Mucosa of gallbladder (tissue), 1 donor: ENCODE measurements at regions not wholly inside any gene's neighbourhood (a gene's known extent, or its start where the extent isn't known, plus 50 kb on each side); places are given as distances from the start of the nearest gene placed in this dataset.
"Not testable (repeated sequence)": the region's sequence is repeated elsewhere in the genome, so short reads cannot be mapped to it uniquely, and the experiment has no call there.

Experiments used
- DNase-seq: peaks from one replicate; pipeline ENCODE4 v3.0.0-alpha.2; 2020; ENCODE audit warnings: low spot score
- donor health status: DM: no; HTN: no; CAD: no.

GRCh38 chr2:175418224-175418835 lies 236.8 kb upstream of the ATP5MC3 start:
- no peak for DNase-seq

- peak; percentile 42 for DNase-seq
Measured at GRCh38 chr2:175414882-175415487, 233.5 kb upstream of the ATP5MC3 start.

GRCh38 chr2:175414191-175414881 lies 232.8 kb upstream of the ATP5MC3 start:
- no peak for DNase-seq

GRCh38 chr2:175410941-175411340 lies 229.4 kb upstream of the ATP5MC3 start:
- DNase-seq, result not testable (repeated sequence)

- no peak for DNase-seq
Measured at GRCh38 chr2:175404839-175405238, 223.3 kb upstream of the ATP5MC3 start.

- no peak for DNase-seq
Measured at GRCh38 chr2:175403599-175404221, 222.2 kb upstream of the ATP5MC3 start.

GRCh38 chr2:175402571-175402970 lies 221.1 kb upstream of the ATP5MC3 start:
- no peak for DNase-seq

GRCh38 chr2:175401956-175402469 lies 220.5 kb upstream of the ATP5MC3 start:
- no peak for DNase-seq

GRCh38 chr2:175400975-175401374 lies 219.5 kb upstream of the ATP5MC3 start:
- no peak for DNase-seq

GRCh38 chr2:175399326-175399725 lies 217.8 kb upstream of the ATP5MC3 start:
- DNase-seq, result no peak

GRCh38 chr2:175398848-175399247 lies 217.3 kb upstream of the ATP5MC3 start:
- no peak for DNase-seq

- no peak for DNase-seq
Measured at GRCh38 chr2:175396696-175397095, 215.2 kb upstream of the ATP5MC3 start.

GRCh38 chr2:175393851-175394250 lies 212.3 kb upstream of the ATP5MC3 start:
- DNase-seq, result peak; percentile 34

GRCh38 chr2:175383286-175383685 lies 201.8 kb upstream of the ATP5MC3 start:
- DNase-seq, result no peak

- no peak for DNase-seq
Measured at GRCh38 chr2:175373729-175374128, 192.2 kb upstream of the ATP5MC3 start.

- DNase-seq, result peak; percentile 44
Measured at GRCh38 chr2:175372704-175373701, 191.5 kb upstream of the ATP5MC3 start.

- no peak for DNase-seq
Measured at GRCh38 chr2:175371378-175371777, 189.9 kb upstream of the ATP5MC3 start.

GRCh38 chr2:175366815-175367214 lies 185.3 kb upstream of the ATP5MC3 start:
- peak; percentile 20 for DNase-seq

GRCh38 chr2:175363699-175364098 lies 182.2 kb upstream of the ATP5MC3 start:
- no peak for DNase-seq

GRCh38 chr2:175362331-175362730 lies 180.8 kb upstream of the ATP5MC3 start:
- no peak for DNase-seq

GRCh38 chr2:175359710-175360109 lies 178.2 kb upstream of the ATP5MC3 start:
- DNase-seq, result no peak
